Astrocyte (in vitro differentiated cells and primary cell): ENCODE measurements at regions not wholly inside any gene's neighbourhood (a gene's known extent, or its start where the extent isn't known, plus 50 kb on each side); places are given as distances from the start of the nearest gene placed in this dataset.
"Not testable (repeated sequence)": the region's sequence is repeated elsewhere in the genome, so short reads cannot be mapped to it uniquely, and the experiment has no call there.

ENCODE experiments used
- DNase-seq: peaks from one replicate; pipeline ENCODE4 v3.0.0-alpha.2; 2010; ENCODE audit warnings: low read depth
- FAIRE-seq: peaks from 2 replicates; lab custom pipeline; 2011; peaks lifted over from hg19 to GRCh38; lab: Jason Lieb, UNC
- H2AFZ ChIP-seq: 2 replicates; pipeline ENCODE4 v1.6.0; 2012; ENCODE audit warnings: low read depth, low read length, inconsistent platforms
- H3K27ac ChIP-seq: 2 replicates; pipeline ENCODE4 v1.5.1; 2011; ENCODE audit warnings: low read depth, low read length, inconsistent platforms
- H3K27me3 ChIP-seq: 2 replicates; pipeline ENCODE4 v1.6.0; 2011; ENCODE audit warnings: low read length, inconsistent platforms; ENCODE audit not compliant: insufficient read depth
- H3K36me3 ChIP-seq: 2 replicates; pipeline ENCODE4 v1.5.1; 2011; ENCODE audit warnings: low read length, inconsistent platforms; ENCODE audit not compliant: insufficient read depth
- H3K4me1 ChIP-seq: 2 replicates; pipeline ENCODE4 v1.5.1; 2011; ENCODE audit warnings: low read length, inconsistent platforms; ENCODE audit not compliant: insufficient read depth
- H3K4me2 ChIP-seq: 2 replicates; pipeline ENCODE4 v1.6.0; 2012; ENCODE audit warnings: low read length, inconsistent platforms
- H3K4me3 ChIP-seq: 2 replicates; pipeline ENCODE4 v1.5.1; 2011; ENCODE audit warnings: low read depth, mild to moderate bottlenecking, low read length, inconsistent platforms; ENCODE audit not compliant: insufficient read depth
- H3K79me2 ChIP-seq: 2 replicates; pipeline ENCODE4 v1.6.0; 2012; ENCODE audit warnings: mild to moderate bottlenecking, low read length, inconsistent platforms; ENCODE audit not compliant: insufficient read depth
- H3K9ac ChIP-seq: 2 replicates; pipeline ENCODE4 v1.6.0; 2012; ENCODE audit warnings: mild to moderate bottlenecking, low read length, inconsistent platforms
- H3K9me3 ChIP-seq: 2 replicates; pipeline ENCODE4 v1.5.1; 2012; ENCODE audit warnings: low read depth, mild to moderate bottlenecking, low read length, inconsistent platforms; ENCODE audit not compliant: insufficient read depth
- H4K20me1 ChIP-seq: 2 replicates; pipeline ENCODE4 v1.6.0; 2012; ENCODE audit warnings: low read length, inconsistent platforms; ENCODE audit not compliant: insufficient read depth
- H3K27ac Mint-ChIP-seq: one replicate; pipeline ENCODE4 v1.8.0; 2021; ENCODE audit warnings: mild to moderate bottlenecking, mixed read lengths; ENCODE audit not compliant: unreplicated experiment
- H3K27me3 Mint-ChIP-seq: one replicate; pipeline ENCODE4 v1.8.0; 2021; ENCODE audit warnings: low read depth, mixed read lengths; ENCODE audit not compliant: unreplicated experiment
- H3K36me3 Mint-ChIP-seq: one replicate; pipeline ENCODE4 v1.8.0; 2021; ENCODE audit warnings: low read depth, mixed read lengths; ENCODE audit not compliant: unreplicated experiment
- H3K4me1 Mint-ChIP-seq: one replicate; pipeline ENCODE4 v1.8.0; 2021; ENCODE audit warnings: low read depth, mixed read lengths; ENCODE audit not compliant: unreplicated experiment
- H3K4me3 Mint-ChIP-seq: one replicate; pipeline ENCODE4 v1.8.0; 2021; ENCODE audit warnings: mild to moderate bottlenecking, moderate library complexity, mixed read lengths; ENCODE audit not compliant: unreplicated experiment
- H3K9me3 Mint-ChIP-seq: one replicate; pipeline ENCODE4 v1.8.0; 2021; ENCODE audit warnings: mild to moderate bottlenecking, mixed read lengths; ENCODE audit not compliant: unreplicated experiment
- EZH2 ChIP-seq: IDR thresholded peaks from 2 replicates; pipeline ENCODE4 v1.6.1; 2012; ENCODE audit warnings: mild to moderate bottlenecking, low read length, inconsistent platforms; ENCODE audit not compliant: insufficient read depth
- TF ChIP-seq, protein P1 (sequence below): IDR thresholded peaks from 2 replicates; pipeline ENCODE4 v1.5.1; 2011; ENCODE audit warnings: low read depth, mild to moderate bottlenecking, inconsistent platforms, low read length, moderate library complexity; ENCODE audit not compliant: insufficient read depth

DNA sequence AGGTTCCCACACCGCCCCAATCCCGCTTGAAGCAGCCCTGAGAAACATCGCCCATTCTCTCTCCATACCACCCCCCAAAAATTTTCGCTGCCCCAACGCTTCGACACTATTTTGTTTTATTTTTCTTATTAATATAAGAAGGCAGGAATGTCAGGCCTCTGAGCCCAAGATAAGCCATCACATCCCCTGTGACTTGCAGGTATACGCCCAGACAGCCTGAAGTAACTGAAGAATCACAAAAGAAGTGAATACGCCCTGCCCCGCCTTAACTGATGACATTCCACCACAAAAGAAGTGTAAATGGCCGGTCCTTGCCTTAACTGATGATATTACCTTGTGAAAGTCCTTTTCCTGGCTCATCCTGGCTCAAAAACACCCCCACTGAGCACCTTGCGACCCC, 463.9 kb downstream of the AJAP1 start:
- H2AFZ ChIP-seq, H3K4me3 Mint-ChIP-seq, H3K9ac ChIP-seq, H3K27ac ChIP-seq, H3K4me1 Mint-ChIP-seq, H3K4me2 ChIP-seq, H3K9me3 Mint-ChIP-seq, H3K4me1 ChIP-seq, H3K79me2 ChIP-seq, H3K36me3 Mint-ChIP-seq, DNase-seq, H3K27me3 Mint-ChIP-seq, H3K36me3 ChIP-seq, H4K20me1 ChIP-seq, FAIRE-seq, H3K27me3 ChIP-seq, H3K4me3 ChIP-seq, H3K9me3 ChIP-seq, H3K27ac Mint-ChIP-seq: not testable (repeated sequence)

DNA sequence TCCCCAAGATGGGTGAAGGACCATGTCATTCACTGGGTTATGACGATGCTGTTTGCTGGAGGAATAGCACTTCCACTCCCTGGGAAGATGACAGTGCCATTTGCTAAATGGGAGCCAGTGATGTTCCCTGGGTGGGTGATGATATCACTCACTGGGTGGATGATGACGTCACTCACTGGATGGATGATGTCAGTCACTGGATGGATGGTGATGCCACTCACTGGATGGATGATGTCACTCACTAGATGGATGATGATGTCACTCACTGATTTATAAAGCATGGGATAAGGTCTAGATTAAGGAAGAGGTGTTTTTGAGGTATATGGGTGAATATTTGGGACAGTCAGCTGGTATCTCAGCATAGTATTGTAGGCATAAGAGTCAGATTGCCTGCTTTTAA, 457.2 kb downstream of the AJAP1 start:
- Histone ChIP-seq H3K27ac (no peak overlapping the region), H4K20me1 (no peaks in the 10 kb centered on the region), H3K36me3 (no peaks in the 10 kb centered on the region), H3K4me3 (no peak overlapping the region), H3K79me2 (no peaks in the 10 kb centered on the region), H3K27me3 (no peaks in the 10 kb centered on the region), H3K9me3 (peaks cover 3% of the 10 kb centered on the region), H2AFZ (no peak overlapping the region), H3K4me1 (no peaks in the 10 kb centered on the region), H3K9ac (no peak overlapping the region), H3K4me2 (no peak overlapping the region)
- Mint-ChIP-seq H3K4me3 (no peak overlapping the region), H3K4me1 (no peaks in the 10 kb centered on the region), H3K9me3 (peaks cover 5% of the 10 kb centered on the region), H3K36me3 (no peaks in the 10 kb centered on the region), H3K27me3 (peaks cover 10% of the 10 kb centered on the region), H3K27ac (no peak overlapping the region)
- no peak for DNase-seq
- TF ChIP-seq, protein P1, sequence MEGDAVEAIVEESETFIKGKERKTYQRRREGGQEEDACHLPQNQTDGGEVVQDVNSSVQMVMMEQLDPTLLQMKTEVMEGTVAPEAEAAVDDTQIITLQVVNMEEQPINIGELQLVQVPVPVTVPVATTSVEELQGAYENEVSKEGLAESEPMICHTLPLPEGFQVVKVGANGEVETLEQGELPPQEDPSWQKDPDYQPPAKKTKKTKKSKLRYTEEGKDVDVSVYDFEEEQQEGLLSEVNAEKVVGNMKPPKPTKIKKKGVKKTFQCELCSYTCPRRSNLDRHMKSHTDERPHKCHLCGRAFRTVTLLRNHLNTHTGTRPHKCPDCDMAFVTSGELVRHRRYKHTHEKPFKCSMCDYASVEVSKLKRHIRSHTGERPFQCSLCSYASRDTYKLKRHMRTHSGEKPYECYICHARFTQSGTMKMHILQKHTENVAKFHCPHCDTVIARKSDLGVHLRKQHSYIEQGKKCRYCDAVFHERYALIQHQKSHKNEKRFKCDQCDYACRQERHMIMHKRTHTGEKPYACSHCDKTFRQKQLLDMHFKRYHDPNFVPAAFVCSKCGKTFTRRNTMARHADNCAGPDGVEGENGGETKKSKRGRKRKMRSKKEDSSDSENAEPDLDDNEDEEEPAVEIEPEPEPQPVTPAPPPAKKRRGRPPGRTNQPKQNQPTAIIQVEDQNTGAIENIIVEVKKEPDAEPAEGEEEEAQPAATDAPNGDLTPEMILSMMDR: no peak
- TF ChIP-seq EZH2: no peak
- no peak for FAIRE-seq

DNA sequence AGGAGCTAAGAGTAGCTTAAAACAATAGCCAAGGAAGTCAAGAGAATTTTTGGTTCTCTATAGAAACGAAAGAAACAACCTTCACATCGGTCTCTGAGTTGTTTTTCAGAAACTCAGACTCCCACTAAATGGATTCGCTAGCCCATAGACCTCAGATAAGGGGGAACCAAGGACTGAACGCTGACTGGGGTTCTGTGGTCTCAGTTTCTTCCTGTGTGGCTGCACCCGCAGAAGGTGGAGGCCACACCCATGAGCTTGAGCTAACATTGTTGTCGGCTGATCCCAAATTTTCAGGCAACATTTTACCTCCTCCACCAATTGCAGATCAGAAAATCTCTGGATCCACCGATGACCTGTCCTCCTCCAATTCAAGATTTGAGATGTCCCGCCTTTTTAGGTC, 456.1 kb downstream of the AJAP1 start:
- no peak overlapping the region for H3K4me3 Mint-ChIP-seq
- H3K79me2 ChIP-seq: no peaks in the 10 kb centered on the region
- H3K9ac ChIP-seq: no peak overlapping the region
- no peaks in the 10 kb centered on the region for H3K4me1 ChIP-seq
- H3K9me3 ChIP-seq: peaks cover 6% of the 10 kb centered on the region
- DNase-seq: no peak
- H3K4me1 Mint-ChIP-seq: no peaks in the 10 kb centered on the region
- FAIRE-seq: no peak
- no peak overlapping the region for H3K4me3 ChIP-seq
- peaks cover 10% of the 10 kb centered on the region for H3K27me3 Mint-ChIP-seq
- H3K9me3 Mint-ChIP-seq: peaks cover 5% of the 10 kb centered on the region
- no peak overlapping the region for H3K27ac Mint-ChIP-seq
- no peak overlapping the region for H3K4me2 ChIP-seq
- no peak for TF ChIP-seq EZH2
- TF ChIP-seq, protein P1: no peak
- no peaks in the 10 kb centered on the region for H3K27me3 ChIP-seq
- H4K20me1 ChIP-seq: no peaks in the 10 kb centered on the region
- H2AFZ ChIP-seq: no peak overlapping the region
- no peaks in the 10 kb centered on the region for H3K36me3 ChIP-seq
- no peak overlapping the region for H3K27ac ChIP-seq
- no peaks in the 10 kb centered on the region for H3K36me3 Mint-ChIP-seq
